Cardiac muscle cell (in vitro differentiated cells and primary cell): ENCODE measurements at regions not wholly inside any gene's neighbourhood (a gene's known extent, or its start where the extent isn't known, plus 50 kb on each side); places are given as distances from the start of the nearest gene placed in this dataset.

Experiments
- DNase-seq, 2 donors: peaks; one replicate each; pipeline versions ENCODE4 v3.0.0 to v3.0.0-alpha.2; 2010 to 2017; ENCODE audit warnings: low read depth in 1 of 2, low spot score in 1 of 2
- H3K27ac ChIP-seq: fragments of 200-600 bp; sonication (generic); 2 replicates; pipeline ENCODE4 v1.5.1; 2016
- H3K27me3 ChIP-seq: fragments of 200-600 bp; sonication (generic); 2 replicates; pipeline ENCODE4 v1.6.0; 2016; ENCODE audit warnings: control low read depth
- H3K36me3 ChIP-seq: fragments of 200-600 bp; sonication (generic); 2 replicates; pipeline ENCODE4 v1.5.1; 2016; ENCODE audit warnings: control low read depth
- H3K4me1 ChIP-seq: fragments of 200-600 bp; sonication (generic); 2 replicates; pipeline ENCODE4 v1.8.1; 2017; ENCODE audit warnings: low read depth, mild to moderate bottlenecking, mixed run types
- H3K4me3 ChIP-seq: fragments of 200-600 bp; sonication (generic); 2 replicates; pipeline ENCODE4 v1.5.1; 2016; ENCODE audit warnings: mild to moderate bottlenecking
- H3K9me3 ChIP-seq: fragments of 200-600 bp; sonication (generic); 2 replicates; pipeline ENCODE4 v1.5.1; 2017; ENCODE audit warnings: low read depth, mild to moderate bottlenecking, control low read depth
- CTCF ChIP-seq: IDR thresholded peaks from 2 replicates; pipeline ENCODE4 v1.5.1; 2012; ENCODE audit warnings: low read depth, mild to moderate bottlenecking, low read length

GRCh38 chr14:41062826-41063225 is 543.9 kb upstream of the LRFN5 start:
- no peaks in the 10 kb centered on the region for H3K9me3 ChIP-seq
- no peak overlapping the region for H3K4me3 ChIP-seq
- no peaks in the 10 kb centered on the region for H3K36me3 ChIP-seq
- DNase-seq, result no peak
- H3K27ac ChIP-seq, result no peak overlapping the region
- H3K4me1 ChIP-seq, result no peaks in the 10 kb centered on the region
- no peak for TF ChIP-seq CTCF
- H3K27me3 ChIP-seq, result no peaks in the 10 kb centered on the region

GRCh38 chr14:41055589-41055988 is 551.1 kb upstream of the LRFN5 start:
- no peak overlapping the region for H3K4me3 ChIP-seq
- no peaks in the 10 kb centered on the region for H3K9me3 ChIP-seq
- TF ChIP-seq CTCF, result no peak
- no peaks in the 10 kb centered on the region for H3K4me1 ChIP-seq
- no peaks in the 10 kb centered on the region for H3K27me3 ChIP-seq
- DNase-seq, result no peak
- no peaks in the 10 kb centered on the region for H3K36me3 ChIP-seq
- no peak overlapping the region for H3K27ac ChIP-seq

- no peaks in the 10 kb centered on the region for H3K36me3 ChIP-seq
- no peaks in the 10 kb centered on the region for H3K9me3 ChIP-seq
- no peak for TF ChIP-seq CTCF
- H3K27me3 ChIP-seq, result no peaks in the 10 kb centered on the region
- no peak overlapping the region for H3K4me3 ChIP-seq
- no peak overlapping the region for H3K27ac ChIP-seq
- no peak for DNase-seq
- no peaks in the 10 kb centered on the region for H3K4me1 ChIP-seq
Measured at GRCh38 chr14:41051801-41052200, 554.9 kb upstream of the LRFN5 start.

GRCh38 chr14:41047763-41048162 is 558.9 kb upstream of the LRFN5 start:
- Histone ChIP-seq H3K4me1 (no peaks in the 10 kb centered on the region), H3K27me3 (no peaks in the 10 kb centered on the region), H3K9me3 (no peaks in the 10 kb centered on the region), H3K27ac (no peak overlapping the region), H3K36me3 (no peaks in the 10 kb centered on the region), H3K4me3 (no peak overlapping the region)
- DNase-seq, result no peak
- no peak for TF ChIP-seq CTCF

GRCh38 chr14:41037388-41037787 is 569.3 kb upstream of the LRFN5 start:
- H3K9me3 ChIP-seq, result no peaks in the 10 kb centered on the region
- no peak overlapping the region for H3K4me3 ChIP-seq
- no peaks in the 10 kb centered on the region for H3K27me3 ChIP-seq
- H3K27ac ChIP-seq, result no peak overlapping the region
- no peak for TF ChIP-seq CTCF
- no peaks in the 10 kb centered on the region for H3K36me3 ChIP-seq
- H3K4me1 ChIP-seq, result no peaks in the 10 kb centered on the region
- DNase-seq, result no peak

- H3K27me3 ChIP-seq, result no peaks in the 10 kb centered on the region
- no peak for TF ChIP-seq CTCF
Measured at GRCh38 chr14:41034969-41035368, 571.7 kb upstream of the LRFN5 start.

More at GRCh38 chr14:41034969-41035368, 571.7 kb upstream of the LRFN5 start:
- Histone ChIP-seq H3K9me3 (no peaks in the 10 kb centered on the region), H3K36me3 (no peaks in the 10 kb centered on the region), H3K4me1 (no peaks in the 10 kb centered on the region), H3K4me3 (no peak overlapping the region), H3K27ac (no peak overlapping the region)
- no peak for DNase-seq
